Right renal pelvis (tissue), 4 donors: ENCODE measurements at regions not wholly inside any gene's neighbourhood (a gene's known extent, or its start where the extent isn't known, plus 50 kb on each side); places are given as distances from the start of the nearest gene placed in this dataset.
"Not testable (repeated sequence)": the region's sequence is repeated elsewhere in the genome, so short reads cannot be mapped to it uniquely, and the experiment has no call there.

ENCODE experiments used
- DNase-seq, 4 donors: peaks; one replicate each; pipeline ENCODE4 v3.0.0-alpha.2; 2013; ENCODE audit warnings: low read depth in 4 of 4, low spot score in 3 of 4, missing footprints in 1 of 4

GRCh38 chr2:194363295-194363694, 1293.7 kb upstream of the SLC39A10 start:
- no peak for DNase-seq

- no peak for DNase-seq
Measured at GRCh38 chr2:194352505-194352904, 1304.5 kb upstream of the SLC39A10 start.

GRCh38 chr2:194346193-194346592, 1310.8 kb upstream of the SLC39A10 start:
- no peak for DNase-seq

- no peak for DNase-seq
Measured at GRCh38 chr2:194345347-194345746, 1311.7 kb upstream of the SLC39A10 start.

- DNase-seq = no peak
Measured at GRCh38 chr2:194343167-194343566, 1313.9 kb upstream of the SLC39A10 start.

- DNase-seq = no peak
Measured at GRCh38 chr2:194332799-194333490, 1324.1 kb upstream of the SLC39A10 start.

- no peak for DNase-seq
Measured at GRCh38 chr2:194328456-194328855, 1328.6 kb upstream of the SLC39A10 start.

- DNase-seq = no peak
Measured at GRCh38 chr2:194327196-194327888, 1329.7 kb upstream of the SLC39A10 start.

GRCh38 chr2:194323740-194324139, 1333.3 kb upstream of the SLC39A10 start:
- DNase-seq = no peak

GRCh38 chr2:194320520-194320919, 1336.5 kb upstream of the SLC39A10 start:
- DNase-seq = no peak

GRCh38 chr2:194319222-194319992, 1337.6 kb upstream of the SLC39A10 start:
- DNase-seq = no peak

- DNase-seq = no peak
Measured at GRCh38 chr2:194314042-194314441, 1343.0 kb upstream of the SLC39A10 start.

GRCh38 chr2:194304191-194304590, 1352.8 kb upstream of the SLC39A10 start:
- no peak for DNase-seq

- DNase-seq = no peak
Measured at GRCh38 chr2:194301946-194302345, 1355.1 kb upstream of the SLC39A10 start.

GRCh38 chr2:194294156-194294555, 1362.9 kb upstream of the SLC39A10 start:
- no peak for DNase-seq

GRCh38 chr2:194291104-194291503, 1365.9 kb upstream of the SLC39A10 start:
- no peak for DNase-seq

- no peak for DNase-seq
Measured at GRCh38 chr2:194289712-194290346, 1367.2 kb upstream of the SLC39A10 start.

- not testable (repeated sequence) for DNase-seq
Measured at GRCh38 chr2:194276667-194277066, 1380.4 kb upstream of the SLC39A10 start.

- no peak for DNase-seq
Measured at GRCh38 chr2:194271293-194271961, 1385.6 kb upstream of the SLC39A10 start.

- DNase-seq = no peak
Measured at GRCh38 chr2:194270648-194271047, 1386.4 kb upstream of the SLC39A10 start.

GRCh38 chr2:194264586-194264985, 1392.4 kb upstream of the SLC39A10 start:
- no peak for DNase-seq
